Middle frontal gyrus (tissue), 1 donor: ENCODE measurements at regions not wholly inside any gene's neighbourhood (a gene's known extent, or its start where the extent isn't known, plus 50 kb on each side); places are given as distances from the start of the nearest gene placed in this dataset.
A peak's percentile ranks its signal among the peaks of the same experiment; 100 is the strongest.

ENCODE experiments used
- DNase-seq: peaks from one replicate; pipeline ENCODE4 v3.0.0-alpha.2; 2015; ENCODE audit warnings: low spot score; ENCODE audit errors: extremely low spot score

GRCh38 chr21:38958323-38958705, 152.6 kb downstream of the ETS2 start:
- no peak for DNase-seq

GRCh38 chr21:38957575-38958322, 152.0 kb downstream of the ETS2 start:
- no peak for DNase-seq

GRCh38 chr21:38956856-38957571, 151.3 kb downstream of the ETS2 start:
- peak; percentile 51 for DNase-seq

GRCh38 chr21:38956521-38956855, 150.8 kb downstream of the ETS2 start:
- DNase-seq = no peak

- DNase-seq = no peak
These were observed 150.3 kb downstream of the ETS2 start for GRCh38 chr21:38956007-38956406.

- peak; percentile 47 for DNase-seq
These were observed 149.8 kb downstream of the ETS2 start for GRCh38 chr21:38955495-38955894.

- DNase-seq = no peak
These were observed 148.9 kb downstream of the ETS2 start for GRCh38 chr21:38954588-38955004.

GRCh38 chr21:38953516-38953915, 147.8 kb downstream of the ETS2 start:
- no peak for DNase-seq

GRCh38 chr21:38952890-38953289, 147.2 kb downstream of the ETS2 start:
- no peak for DNase-seq

GRCh38 chr21:38951095-38951730, 145.5 kb downstream of the ETS2 start:
- DNase-seq = no peak

GRCh38 chr21:38950435-38951094, 144.8 kb downstream of the ETS2 start:
- DNase-seq = no peak

- DNase-seq = no peak
These were observed 143.3 kb downstream of the ETS2 start for GRCh38 chr21:38949070-38949380.

- no peak for DNase-seq
These were observed 142.8 kb downstream of the ETS2 start for GRCh38 chr21:38948377-38949069.

- DNase-seq = no peak
These were observed 140.0 kb downstream of the ETS2 start for GRCh38 chr21:38945545-38946245.

GRCh38 chr21:38944903-38945302, 139.2 kb downstream of the ETS2 start:
- no peak for DNase-seq

- DNase-seq = no peak
These were observed 138.7 kb downstream of the ETS2 start for GRCh38 chr21:38944402-38944801.

- no peak for DNase-seq
These were observed 137.1 kb downstream of the ETS2 start for GRCh38 chr21:38942748-38943211.

GRCh38 chr21:38938769-38939168, 133.0 kb downstream of the ETS2 start:
- DNase-seq = no peak

- no peak for DNase-seq
These were observed 132.6 kb downstream of the ETS2 start for GRCh38 chr21:38938343-38938742.

- no peak for DNase-seq
These were observed 132.1 kb downstream of the ETS2 start for GRCh38 chr21:38937844-38938243.

- DNase-seq = no peak
These were observed 131.6 kb downstream of the ETS2 start for GRCh38 chr21:38937286-38937790.
